ENCODE measurements at regions not wholly inside any gene's neighbourhood (a gene's known extent, or its start where the extent isn't known, plus 50 kb on each side); places are given as distances from the start of the nearest gene placed in this dataset.

DNA sequence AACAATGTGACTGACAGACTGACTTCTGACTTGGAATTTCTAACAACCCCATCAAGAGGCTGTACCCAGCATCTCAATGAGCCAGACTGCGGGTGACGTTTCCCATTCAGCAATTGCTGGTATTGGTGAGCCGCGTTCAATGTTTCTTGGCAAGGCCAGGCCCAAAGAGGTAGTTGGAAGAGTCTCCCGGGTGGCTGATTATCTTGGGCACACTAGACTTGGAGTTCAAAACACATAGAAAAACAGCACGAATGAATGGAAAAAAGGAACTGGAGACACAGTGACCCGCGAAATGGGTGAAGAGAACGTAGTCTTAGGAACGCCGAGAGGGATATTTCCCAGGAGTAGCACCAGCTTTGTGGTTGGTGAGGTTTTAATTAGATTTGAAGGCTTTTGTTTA lies 81.1 kb upstream of the SLC22A11 start:
- H3K9me3 Mint-ChIP-seq = no peaks in the 10 kb centered on the region
- H3K36me3 Mint-ChIP-seq (ENCODE audit: low read depth) = no peaks in the 10 kb centered on the region
- peaks cover 16% of the 10 kb centered on the region for H3K27me3 Mint-ChIP-seq
- H3K4me3 Mint-ChIP-seq = no peak overlapping the region
- H3K4me1 Mint-ChIP-seq (ENCODE audit: low read depth) = peaks cover 2% of the 10 kb centered on the region
- H3K27ac Mint-ChIP-seq = no peak overlapping the region
- DNase-seq = no peak

DNA sequence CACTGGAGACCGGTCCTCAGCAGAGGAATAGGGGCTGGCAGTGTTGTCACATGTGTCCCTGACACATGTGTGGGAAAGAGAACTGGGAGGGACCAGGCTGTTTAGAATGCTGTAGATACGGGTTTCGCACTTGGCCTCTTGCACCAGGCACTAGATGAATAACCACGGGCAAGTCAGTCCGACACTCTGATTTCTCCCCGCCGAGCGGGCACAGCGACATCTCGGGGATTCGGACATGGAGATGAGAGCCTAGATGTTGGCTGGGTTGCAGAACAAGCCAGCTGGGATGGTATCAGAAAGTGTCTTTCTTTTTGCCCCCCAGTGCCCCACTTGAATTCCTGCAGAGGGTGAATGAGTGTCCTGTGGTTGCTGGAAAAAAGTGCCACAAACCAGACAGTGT lies 80.6 kb upstream of the SLC22A11 start:
- no peaks in the 10 kb centered on the region for H3K4me1 Mint-ChIP-seq (ENCODE audit: low read depth)
- H3K4me3 Mint-ChIP-seq = no peak overlapping the region
- no peaks in the 10 kb centered on the region for H3K9me3 Mint-ChIP-seq
- no peaks in the 10 kb centered on the region for H3K36me3 Mint-ChIP-seq (ENCODE audit: low read depth)
- no peak overlapping the region for H3K27ac Mint-ChIP-seq
- no peak for DNase-seq
- H3K27me3 Mint-ChIP-seq = peaks cover 16% of the 10 kb centered on the region

DNA sequence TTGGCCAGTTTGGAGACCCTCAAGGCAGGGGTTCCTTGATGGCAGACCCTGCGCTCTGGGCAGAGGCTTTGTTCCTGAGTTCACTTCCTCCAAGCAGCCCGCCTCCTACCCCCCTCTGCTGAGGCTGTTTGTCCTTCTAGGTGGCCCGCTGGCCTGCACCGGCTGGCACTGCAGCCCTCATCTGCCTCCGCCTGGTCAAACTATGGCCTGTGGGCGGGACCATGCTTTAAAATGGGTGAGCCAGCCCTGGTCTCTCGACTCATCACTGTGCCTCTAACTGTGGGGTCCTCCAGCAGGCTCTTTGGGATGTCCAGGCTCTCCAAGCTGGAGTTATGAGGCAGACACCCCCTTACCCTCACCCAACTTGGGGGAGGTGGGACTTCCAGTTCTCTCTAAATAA lies 78.9 kb upstream of the SLC22A11 start:
- DNase-seq = no peak
- H3K4me1 Mint-ChIP-seq (ENCODE audit: low read depth) = no peaks in the 10 kb centered on the region
- no peaks in the 10 kb centered on the region for H3K9me3 Mint-ChIP-seq
- H3K4me3 Mint-ChIP-seq = no peak overlapping the region
- H3K27ac Mint-ChIP-seq = no peak overlapping the region
- H3K27me3 Mint-ChIP-seq = peaks cover 16% of the 10 kb centered on the region
- H3K36me3 Mint-ChIP-seq (ENCODE audit: low read depth) = no peaks in the 10 kb centered on the region

DNA sequence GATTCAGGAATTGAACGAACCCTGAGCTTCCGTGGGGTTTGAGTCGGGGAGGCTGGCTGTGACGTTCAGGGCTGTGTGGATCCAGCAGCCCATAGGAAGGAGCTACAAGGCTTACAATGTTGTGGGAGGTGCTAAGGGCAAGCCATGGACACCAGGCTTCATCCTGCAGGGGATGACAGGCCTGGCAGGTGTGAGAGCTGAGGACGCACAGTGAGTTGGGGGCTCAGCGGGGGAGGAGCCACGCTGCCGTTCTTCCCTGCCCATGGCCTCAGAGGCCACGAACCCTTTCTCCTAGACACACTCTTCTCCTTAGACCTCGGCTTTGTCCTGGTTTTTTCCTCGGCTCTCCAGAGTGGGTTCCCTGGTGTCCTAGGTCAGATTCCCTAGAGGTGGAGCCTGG lies 78.1 kb upstream of the SLC22A11 start:
- Mint-ChIP-seq H3K27me3 (peaks cover 18% of the 10 kb centered on the region), H3K9me3 (no peaks in the 10 kb centered on the region), H3K27ac (no peak overlapping the region), H3K4me1 (ENCODE audit: low read depth) (no peaks in the 10 kb centered on the region), H3K4me3 (no peak overlapping the region), H3K36me3 (ENCODE audit: low read depth) (no peaks in the 10 kb centered on the region)
- no peak for DNase-seq

DNA sequence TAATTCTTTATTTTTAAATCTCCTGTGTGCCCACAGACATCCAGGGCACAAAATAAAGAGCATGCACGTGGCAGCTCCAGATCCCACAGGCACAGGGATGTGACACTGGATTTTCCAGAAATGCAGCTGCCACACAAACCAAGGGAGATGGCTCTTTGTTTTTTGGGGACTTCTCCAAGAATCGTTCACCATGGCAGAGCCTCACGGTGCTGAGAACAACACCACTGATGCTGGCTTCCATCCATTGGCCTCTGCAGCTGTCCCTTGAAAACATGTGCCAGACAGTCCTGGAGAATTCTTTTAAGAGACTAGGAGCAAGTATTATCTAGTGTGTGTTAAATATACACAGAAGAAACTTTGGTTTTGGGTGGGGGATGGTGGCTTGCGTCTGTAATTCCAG lies 73.2 kb upstream of the SLC22A11 start:
- no peaks in the 10 kb centered on the region for H3K4me1 Mint-ChIP-seq (ENCODE audit: low read depth)
- DNase-seq = no peak
- no peaks in the 10 kb centered on the region for H3K36me3 Mint-ChIP-seq (ENCODE audit: low read depth)
- H3K4me3 Mint-ChIP-seq = no peak overlapping the region
- peaks cover 39% of the 10 kb centered on the region for H3K27me3 Mint-ChIP-seq
- no peak overlapping the region for H3K27ac Mint-ChIP-seq
- H3K9me3 Mint-ChIP-seq = no peaks in the 10 kb centered on the region

DNA sequence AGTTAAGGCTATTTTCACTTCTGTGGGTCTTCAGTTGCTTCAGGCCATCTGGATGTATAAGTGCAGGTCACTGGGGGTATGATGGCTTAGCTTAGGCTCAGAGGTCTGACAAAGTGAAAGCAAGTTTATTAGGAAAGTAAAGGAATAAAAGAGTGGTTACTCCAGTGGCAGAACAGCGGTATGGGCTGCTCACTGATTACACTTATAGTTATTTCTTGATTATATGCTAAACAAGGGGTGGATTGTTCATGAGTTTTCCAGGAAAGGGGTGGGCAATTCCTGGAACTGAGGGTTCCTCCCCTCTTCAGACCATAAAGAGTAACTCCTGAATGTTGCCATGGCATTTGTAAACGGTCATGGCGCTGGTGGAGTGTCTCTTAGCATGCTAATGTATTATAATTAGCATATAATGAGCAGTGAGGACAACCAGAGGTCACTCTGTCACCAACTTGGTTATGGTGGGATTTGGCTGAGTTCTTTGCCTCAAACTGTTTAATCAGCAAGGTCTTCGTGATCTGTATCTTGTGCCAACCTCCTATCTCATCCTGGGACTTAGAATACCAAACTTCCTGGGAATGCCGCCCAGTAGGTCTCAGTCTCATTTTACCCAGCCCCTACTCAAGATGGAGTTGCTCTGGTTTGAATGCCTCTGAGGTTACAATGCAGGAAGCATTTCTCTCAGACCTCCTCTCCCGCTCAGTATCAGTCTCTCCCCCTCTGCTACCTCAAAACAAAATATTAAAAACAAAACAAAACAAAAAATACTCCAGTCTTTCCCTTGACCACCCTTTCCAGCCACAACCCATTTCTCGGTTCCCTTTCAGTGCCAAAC lies 71.3 kb upstream of the SLC22A11 start:
- Mint-ChIP-seq H3K36me3 (ENCODE audit: low read depth) (no peaks in the 10 kb centered on the region), H3K4me1 (ENCODE audit: low read depth) (peaks cover under 1% of the 10 kb centered on the region), H3K9me3 (no peaks in the 10 kb centered on the region), H3K27ac (no peak overlapping the region), H3K4me3 (no peak overlapping the region), H3K27me3 (peaks cover 43% of the 10 kb centered on the region)
- no peak for DNase-seq

DNA sequence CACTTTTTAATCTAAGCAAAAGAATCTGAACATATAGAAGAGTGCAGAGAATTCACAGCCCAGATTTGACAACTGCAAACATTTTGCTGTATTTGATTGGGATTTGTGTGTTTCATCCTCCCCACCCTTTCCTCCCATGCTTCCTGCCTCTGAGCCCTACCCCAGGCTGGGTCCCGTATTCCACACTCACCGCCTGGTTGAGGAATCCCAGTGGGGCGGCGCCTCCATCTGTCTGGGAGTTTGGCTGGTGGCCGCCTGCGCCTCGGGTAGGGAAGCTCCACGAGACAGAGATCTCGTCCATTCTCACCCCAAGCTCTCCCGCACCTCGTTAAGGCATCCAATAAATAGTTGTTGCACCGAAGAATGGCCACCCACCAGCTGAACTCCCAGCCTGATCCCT lies 70.7 kb upstream of the SLC22A11 start:
- Mint-ChIP-seq H3K4me1 (ENCODE audit: low read depth) (peaks cover 5% of the 10 kb centered on the region), H3K27me3 (peaks cover 50% of the 10 kb centered on the region), H3K9me3 (no peaks in the 10 kb centered on the region), H3K27ac (no peak overlapping the region), H3K4me3 (no peak overlapping the region), H3K36me3 (ENCODE audit: low read depth) (no peaks in the 10 kb centered on the region)
- DNase-seq = no peak

DNA sequence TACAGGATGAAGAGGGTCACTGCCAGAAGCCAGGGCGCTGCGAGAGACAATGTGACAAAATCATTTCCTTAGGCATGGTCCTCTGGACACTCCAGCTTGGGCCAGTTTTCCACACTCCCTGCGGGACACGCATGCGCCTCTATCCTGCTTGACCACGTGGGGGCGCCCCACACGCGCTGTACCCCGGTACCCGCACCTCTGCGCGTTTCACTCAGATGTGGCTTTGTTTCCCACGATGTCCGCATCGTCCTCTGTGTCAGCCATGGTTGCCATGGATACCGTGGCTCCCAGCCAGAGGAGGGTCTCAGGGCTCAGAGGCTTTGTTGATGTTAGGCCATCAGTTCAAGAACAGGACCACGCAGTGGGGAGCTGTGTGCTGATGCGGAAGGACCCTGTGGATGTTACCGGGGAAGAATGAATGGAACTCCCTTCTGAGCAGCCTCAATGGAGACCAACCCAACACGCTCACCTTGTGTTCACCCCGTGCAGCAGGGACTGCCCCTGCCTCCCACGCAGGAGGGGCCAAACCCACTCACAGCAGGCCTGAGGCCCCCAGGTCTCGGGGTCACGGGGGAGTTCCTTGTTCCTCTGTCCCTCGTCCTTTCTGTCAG lies 65.8 kb upstream of the SLC22A11 start:
- H3K27me3 Mint-ChIP-seq = peaks cover 60% of the 10 kb centered on the region
- no peaks in the 10 kb centered on the region for H3K9me3 Mint-ChIP-seq
- no peak overlapping the region for H3K4me3 Mint-ChIP-seq
- peaks cover 13% of the 10 kb centered on the region for H3K4me1 Mint-ChIP-seq (ENCODE audit: low read depth)
- H3K27ac Mint-ChIP-seq = no peak overlapping the region
- no peaks in the 10 kb centered on the region for H3K36me3 Mint-ChIP-seq (ENCODE audit: low read depth)
- peak; percentile 58 for DNase-seq

DNA sequence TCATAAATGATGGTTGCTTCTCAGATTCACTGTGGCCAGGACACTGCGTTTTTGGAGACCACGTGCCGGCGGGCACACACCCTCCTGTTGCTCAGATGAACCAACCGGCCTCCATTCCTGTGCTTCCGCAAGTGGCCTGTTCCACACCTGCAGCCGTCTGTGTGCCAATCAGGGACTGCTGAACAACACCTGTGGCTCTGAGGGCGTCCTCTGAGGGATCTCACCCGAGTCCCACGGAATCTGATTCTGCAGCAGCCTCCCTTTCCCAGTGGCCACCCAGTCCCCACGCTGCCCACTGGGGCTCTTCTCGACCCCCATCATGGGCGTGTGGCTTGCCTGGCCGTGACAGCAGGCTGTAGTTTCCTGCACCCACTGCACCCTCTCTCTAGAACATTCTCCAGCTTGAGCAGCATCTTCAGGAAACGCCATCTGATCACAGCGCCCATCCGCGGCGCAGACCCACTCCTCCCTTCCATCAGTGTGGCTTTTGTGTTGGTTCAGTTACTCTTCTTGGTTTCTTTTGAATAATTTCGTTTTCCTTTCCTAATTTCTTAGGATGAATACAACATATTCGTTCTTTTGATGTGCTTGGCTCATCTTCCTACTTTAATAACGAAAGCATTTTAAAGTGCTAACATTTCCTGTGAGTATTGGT lies 65.1 kb upstream of the SLC22A11 start:
- Mint-ChIP-seq H3K27ac (no peak overlapping the region), H3K4me3 (no peak overlapping the region), H3K9me3 (no peaks in the 10 kb centered on the region), H3K27me3 (peaks cover 57% of the 10 kb centered on the region), H3K4me1 (ENCODE audit: low read depth) (peaks cover 13% of the 10 kb centered on the region), H3K36me3 (ENCODE audit: low read depth) (no peaks in the 10 kb centered on the region)
- no peak for DNase-seq

DNA sequence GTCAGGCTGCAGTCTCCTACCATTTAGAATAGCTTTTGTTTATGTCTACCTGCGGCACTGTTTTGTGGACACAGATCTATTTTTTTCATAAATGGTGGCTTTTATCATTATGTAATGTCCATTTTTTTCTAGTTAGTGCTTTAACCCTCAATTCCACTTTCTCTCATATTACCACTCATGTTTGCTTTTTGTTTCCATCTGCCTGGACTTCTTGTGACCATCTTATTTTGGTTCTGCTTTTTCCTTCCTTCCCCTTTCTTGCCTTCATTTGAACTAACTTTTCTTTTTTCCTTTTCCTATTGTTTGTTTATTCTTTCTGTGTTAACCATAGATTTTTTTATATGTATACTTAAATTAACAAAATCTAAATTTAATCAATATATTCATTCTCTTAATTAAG lies 63.2 kb upstream of the SLC22A11 start:
- H3K27me3 Mint-ChIP-seq = peaks cover 55% of the 10 kb centered on the region
- H3K9me3 Mint-ChIP-seq = no peaks in the 10 kb centered on the region
- H3K4me3 Mint-ChIP-seq = no peak overlapping the region
- no peak for DNase-seq
- H3K4me1 Mint-ChIP-seq (ENCODE audit: low read depth) = peaks cover 13% of the 10 kb centered on the region
- H3K27ac Mint-ChIP-seq = no peak overlapping the region
- H3K36me3 Mint-ChIP-seq (ENCODE audit: low read depth) = no peaks in the 10 kb centered on the region

DNA sequence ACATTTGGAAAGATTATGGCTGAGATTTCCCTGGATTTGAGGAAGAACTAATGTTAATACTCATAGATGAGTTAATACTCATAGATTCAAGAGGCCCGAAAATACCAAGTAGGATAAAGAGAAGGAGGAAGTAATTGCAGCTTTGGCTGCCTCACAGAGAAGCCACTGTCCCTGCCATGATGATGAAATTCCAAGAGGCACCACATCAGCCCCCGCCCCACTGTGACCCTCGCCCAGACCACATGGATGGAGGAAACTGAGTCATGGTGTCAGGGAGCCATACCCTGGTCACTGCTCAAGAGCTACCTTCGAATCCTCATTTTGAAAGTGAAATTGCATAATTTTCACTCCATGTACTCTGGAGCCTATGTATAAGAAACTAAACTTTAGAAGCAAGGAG lies 57.6 kb upstream of the SLC22A11 start:
- Mint-ChIP-seq H3K9me3 (no peaks in the 10 kb centered on the region), H3K4me1 (ENCODE audit: low read depth) (no peaks in the 10 kb centered on the region), H3K27ac (no peak overlapping the region), H3K4me3 (no peak overlapping the region), H3K36me3 (ENCODE audit: low read depth) (no peaks in the 10 kb centered on the region), H3K27me3 (peaks cover 35% of the 10 kb centered on the region)
- DNase-seq = no peak

DNA sequence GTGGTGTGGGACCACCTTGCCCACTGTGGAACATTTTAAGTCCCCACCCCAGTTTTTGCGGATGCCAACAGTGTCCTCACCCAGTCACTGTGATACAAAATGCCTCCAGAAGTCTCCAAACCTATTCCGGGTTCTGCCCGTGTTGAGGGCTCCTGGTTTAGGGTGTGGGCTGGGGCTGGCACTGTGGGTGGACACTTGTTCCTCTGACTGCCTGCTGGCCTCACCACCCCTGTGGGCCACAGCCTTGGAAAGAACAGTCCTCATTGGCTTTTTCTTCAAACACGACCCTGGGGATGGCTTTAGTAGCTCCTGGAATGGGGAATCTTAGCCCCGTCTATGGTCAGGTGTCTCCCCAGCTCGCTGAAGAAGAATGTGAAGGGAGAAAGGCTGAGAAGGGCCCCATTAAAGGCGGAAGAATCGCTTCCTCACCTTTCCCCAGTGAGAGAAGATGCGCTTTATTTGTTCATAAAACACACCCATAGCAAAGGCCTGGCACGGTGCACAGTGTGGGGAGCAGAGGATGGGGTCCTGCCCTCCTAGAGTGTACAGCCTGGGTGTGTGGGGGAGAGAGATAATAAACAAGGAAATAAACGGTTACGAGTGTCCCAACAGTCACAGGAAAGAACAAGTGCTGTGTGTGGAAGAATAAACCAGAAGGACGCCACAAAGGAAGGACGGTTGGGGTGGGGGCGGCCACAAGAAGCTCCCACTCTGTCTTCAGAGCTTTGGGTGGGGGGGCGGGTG lies 56.3 kb upstream of the SLC22A11 start:
- Mint-ChIP-seq H3K4me1 (ENCODE audit: low read depth) (no peaks in the 10 kb centered on the region), H3K27me3 (peaks cover 33% of the 10 kb centered on the region)

DNA sequence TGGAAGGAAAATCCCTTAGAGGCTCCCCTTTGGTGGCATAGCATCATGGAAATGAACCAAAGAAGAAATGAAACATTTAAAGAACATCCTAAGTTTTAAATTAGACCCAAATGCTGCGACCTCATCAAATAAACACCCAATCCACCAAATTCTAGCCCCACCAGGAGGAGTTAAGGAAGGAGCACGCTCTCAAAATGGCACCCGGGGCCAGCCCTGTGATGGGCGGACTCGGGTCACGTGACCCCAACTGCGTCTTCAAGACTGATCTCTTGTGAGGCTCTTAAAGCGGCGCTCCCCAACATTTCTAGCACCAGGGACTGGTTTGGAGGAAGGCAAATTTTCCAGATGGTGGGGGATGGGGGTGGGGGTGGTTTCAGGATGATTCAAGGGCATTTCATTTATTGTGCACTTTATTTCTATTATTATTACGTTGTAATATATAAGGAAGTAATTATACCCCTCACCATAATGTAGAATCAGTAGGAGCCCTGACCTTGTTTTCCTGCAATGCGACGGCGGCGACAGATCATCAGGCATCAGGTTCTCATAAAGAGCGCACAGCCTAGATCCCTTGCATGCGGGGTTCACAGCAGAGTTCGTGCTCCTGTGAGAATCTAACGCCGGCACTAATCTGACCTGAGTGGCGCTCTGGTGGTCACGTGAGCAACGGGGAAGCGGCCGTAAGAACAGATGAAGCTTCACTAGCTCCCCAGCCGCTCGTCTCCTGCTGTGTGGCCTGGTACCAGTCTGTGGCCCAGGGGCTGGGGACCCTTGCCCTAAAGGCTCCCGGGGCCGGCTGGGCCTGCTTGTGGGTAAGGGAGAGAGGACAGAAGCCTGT lies 55.3 kb upstream of the SLC22A11 start:
- H3K27ac Mint-ChIP-seq = no peak overlapping the region
- H3K9me3 Mint-ChIP-seq = peaks cover 3% of the 10 kb centered on the region
- no peaks in the 10 kb centered on the region for H3K4me1 Mint-ChIP-seq (ENCODE audit: low read depth)
- no peak overlapping the region for H3K4me3 Mint-ChIP-seq
- DNase-seq = no peak
- no peaks in the 10 kb centered on the region for H3K36me3 Mint-ChIP-seq (ENCODE audit: low read depth)
- peaks cover 32% of the 10 kb centered on the region for H3K27me3 Mint-ChIP-seq

More for the DNA sequence above, 56.3 kb upstream of the SLC22A11 start:
- Mint-ChIP-seq H3K27ac (no peak overlapping the region), H3K36me3 (ENCODE audit: low read depth) (no peaks in the 10 kb centered on the region), H3K9me3 (peaks cover under 1% of the 10 kb centered on the region), H3K4me3 (no peak overlapping the region)
- DNase-seq = no peak

All from activated T-cell treated with anti-CD3 and anti-CD28 coated beads, Interleukin-2, amount 50 U/mL, for 24 hours (primary cell).